NCI-H510A treated with DMSO at 0.1 percent for 48 hours (cell line): ENCODE measurements at regions not wholly inside any gene's neighbourhood (a gene's known extent, or its start where the extent isn't known, plus 50 kb on each side); places are given as distances from the start of the nearest gene placed in this dataset.

ENCODE experiments used
- DNase-seq: peaks from one replicate; lab custom pipeline; 2025; lab: John Stamatoyannopoulos, UW

- DNase-seq, result no peak
Measured at GRCh38 chr5:2696156-2696807, 55.2 kb downstream of the IRX2 start.

GRCh38 chr5:2695200-2695891 is 56.1 kb downstream of the IRX2 start:
- DNase-seq, result no peak

DNA sequence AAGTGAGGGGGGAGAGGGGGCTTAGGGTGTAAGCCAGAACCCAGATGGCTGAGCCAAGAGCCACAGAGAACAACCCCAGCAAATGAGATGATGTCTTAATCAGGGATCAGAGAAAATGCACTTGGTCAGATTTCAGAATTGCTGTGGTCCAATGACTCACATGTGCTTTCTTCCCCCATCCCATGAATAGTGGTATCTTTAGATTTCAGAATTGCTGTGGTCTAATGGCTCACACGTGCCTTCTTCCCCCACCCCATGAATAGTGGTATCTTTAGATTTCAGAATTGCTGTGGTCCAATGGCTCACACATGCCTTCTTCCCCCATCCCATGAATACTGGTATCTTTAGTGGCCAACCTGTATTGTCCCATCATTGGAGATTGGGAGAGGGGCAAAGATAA is 59.9 kb downstream of the IRX2 start:
- DNase-seq, result no peak

DNA sequence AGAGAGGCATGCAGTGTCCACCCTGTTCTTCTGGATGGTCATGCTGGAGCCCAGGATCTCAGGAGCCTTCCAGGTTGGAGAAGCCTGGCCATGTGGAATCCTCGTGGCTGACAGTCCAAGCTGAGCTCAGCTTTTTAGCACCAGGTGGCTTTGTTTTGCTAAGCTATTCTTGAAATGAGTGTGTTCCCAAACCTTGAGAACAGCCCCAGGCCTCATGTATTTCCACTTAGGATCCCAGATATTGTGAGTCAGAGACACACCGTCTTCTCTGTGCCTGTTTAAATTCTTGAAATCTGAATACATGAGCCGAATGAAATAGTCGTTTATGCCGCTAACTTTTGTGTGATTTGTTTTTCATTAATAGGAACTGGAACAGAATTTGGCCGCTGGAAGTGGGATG is 61.2 kb downstream of the IRX2 start:
- no peak for DNase-seq

GRCh38 chr5:2688586-2688985 is 62.9 kb downstream of the IRX2 start:
- no peak for DNase-seq

DNA sequence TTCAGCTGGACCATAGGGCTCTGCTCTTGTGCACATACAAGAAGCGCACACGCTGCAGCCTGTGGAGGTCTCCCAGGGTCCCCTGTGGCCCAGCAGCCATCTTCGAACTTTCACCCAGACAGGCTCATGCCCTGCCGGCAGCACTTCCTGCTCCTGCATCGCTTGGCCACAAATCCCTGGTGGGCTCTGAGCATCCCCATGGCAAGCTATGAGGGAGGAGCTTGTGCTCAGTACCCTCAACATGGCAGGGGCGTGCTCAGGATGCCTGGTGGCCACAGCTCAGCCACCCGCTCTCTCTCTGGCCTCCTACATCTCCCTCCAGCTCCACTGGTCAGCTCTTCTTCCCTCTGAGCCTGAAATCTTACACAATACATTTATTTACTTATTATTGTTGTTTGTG is 63.7 kb downstream of the IRX2 start:
- no peak for DNase-seq

DNA sequence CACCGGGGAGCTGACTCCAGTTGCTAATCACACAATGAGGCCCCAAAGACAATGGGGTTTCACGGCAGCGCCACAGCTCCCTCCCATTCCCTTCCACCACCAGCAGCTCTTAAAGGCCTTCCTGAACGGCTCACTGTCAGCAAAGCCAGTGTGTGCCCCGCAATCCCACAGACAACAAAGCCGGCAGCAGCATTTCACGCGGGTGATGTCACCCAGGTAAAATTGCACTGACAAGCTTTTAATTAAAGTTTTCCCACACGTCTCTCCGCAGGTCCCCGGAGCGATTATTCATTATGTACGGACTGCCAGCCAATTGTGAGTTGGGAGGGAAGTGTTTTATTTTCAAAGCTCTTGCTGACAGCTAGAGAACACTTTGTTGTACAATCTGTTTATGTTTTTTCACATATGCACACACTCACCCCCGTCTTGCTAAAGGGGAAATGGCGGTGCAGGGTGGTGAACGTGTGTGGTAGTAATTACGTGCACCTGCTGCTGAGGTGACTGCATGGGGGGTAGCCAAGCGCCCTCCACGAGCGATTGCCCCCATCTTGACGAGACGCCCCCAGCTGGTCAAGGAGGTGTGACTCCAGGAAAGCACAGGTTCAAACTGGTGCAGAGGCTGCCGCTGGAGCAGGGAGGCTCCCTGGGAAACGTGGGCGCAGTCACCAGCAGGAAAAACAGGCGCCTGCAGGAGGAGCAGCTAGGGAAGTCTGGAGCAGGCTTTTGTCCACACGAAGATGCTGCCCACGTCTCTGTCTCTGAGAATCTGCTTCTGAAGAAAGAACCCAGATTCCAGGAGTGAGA is 65.0 kb downstream of the IRX2 start:
- no peak for DNase-seq

DNA sequence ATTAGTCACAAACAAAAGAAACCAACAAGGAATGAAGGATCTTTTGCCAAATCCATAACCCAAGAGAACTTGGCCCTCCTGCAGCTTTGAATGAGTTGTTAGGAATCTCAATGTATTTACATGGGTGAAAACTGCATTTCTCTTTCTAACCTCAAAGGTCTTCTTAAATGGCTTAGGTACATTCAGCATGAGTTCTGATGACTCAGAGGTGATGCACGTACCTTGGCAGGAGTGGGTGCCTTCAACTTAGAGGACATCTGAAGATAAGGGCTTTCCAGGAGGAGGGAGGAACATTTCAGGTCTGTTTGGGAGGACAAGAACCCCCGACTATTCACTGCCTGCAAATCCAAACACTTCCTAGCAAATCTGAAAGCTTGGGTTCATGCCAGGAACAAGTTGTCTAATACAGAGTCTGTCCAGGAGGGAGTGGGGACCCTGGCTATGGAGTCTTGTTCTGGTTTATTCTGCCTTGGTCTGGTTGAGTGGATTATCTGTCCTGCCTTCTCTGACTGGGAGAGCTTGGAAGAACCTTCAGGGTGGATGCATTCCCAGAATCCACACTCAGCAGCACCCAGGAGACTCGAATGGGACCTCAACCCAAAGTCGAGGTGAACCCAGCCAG is 65.7 kb downstream of the IRX2 start:
- no peak for DNase-seq

GRCh38 chr5:2684606-2685005 is 66.9 kb downstream of the IRX2 start:
- DNase-seq, result no peak

DNA sequence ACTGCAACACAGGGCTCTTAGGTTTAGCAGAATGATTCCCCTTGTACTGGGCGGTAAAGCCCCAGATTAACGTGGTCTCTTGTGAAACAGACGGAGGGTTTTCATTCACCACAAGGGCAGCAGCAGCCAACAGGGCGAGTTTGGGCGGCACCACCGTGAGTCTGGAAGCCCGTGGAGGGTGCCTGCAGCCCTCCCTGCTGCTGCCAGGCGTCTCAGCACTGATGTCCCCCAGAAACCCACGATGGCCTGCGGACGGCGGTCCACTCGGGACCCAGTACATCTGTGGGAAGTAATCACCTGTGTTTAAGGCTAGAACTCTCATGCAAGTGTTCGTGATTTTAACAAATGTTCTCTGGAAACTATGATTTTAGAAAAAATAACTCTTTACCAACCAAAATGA is 67.8 kb downstream of the IRX2 start:
- no peak for DNase-seq

DNA sequence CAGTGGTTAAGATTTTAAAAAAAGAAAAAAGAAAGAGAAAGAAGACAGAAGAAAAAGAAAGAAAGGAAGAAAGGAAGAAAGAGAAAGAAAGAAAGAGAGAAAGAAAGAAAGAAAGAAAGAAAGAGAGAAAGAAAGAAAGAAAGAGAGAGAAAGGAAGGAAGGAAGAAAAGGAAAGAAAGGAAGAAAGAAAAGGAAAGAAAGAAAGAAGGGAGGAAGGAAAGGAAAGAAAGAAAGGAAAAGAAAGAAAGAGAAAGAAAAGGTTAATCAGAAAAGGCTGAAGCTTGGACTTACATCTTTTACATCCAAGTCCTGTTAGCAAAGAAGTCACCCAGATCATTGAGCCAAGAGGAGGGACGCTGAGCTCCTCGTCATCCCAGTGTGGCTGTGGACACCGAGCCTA is 70.0 kb downstream of the IRX2 start:
- no peak for DNase-seq

GRCh38 chr5:2680979-2681378 is 70.5 kb downstream of the IRX2 start:
- DNase-seq, result no peak

DNA sequence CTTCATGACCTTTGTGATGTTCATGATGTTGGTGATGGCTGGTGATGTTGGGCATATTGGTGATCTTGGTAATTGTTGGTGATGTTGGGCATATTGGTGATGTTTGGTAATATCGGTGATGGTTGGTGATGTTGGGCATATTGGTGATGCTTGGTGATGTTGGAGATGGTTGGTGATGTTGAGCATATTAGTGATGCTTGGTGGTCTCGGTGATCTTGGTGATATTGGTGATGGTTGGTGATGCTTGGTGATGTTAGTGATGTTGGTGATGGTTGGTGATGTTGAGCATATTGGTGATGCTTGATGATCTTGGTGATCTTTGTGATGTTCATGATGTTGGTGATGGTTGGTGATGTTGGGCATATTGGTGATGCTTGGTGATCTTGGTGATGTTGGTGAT is 73.8 kb downstream of the IRX2 start:
- DNase-seq, result no peak

DNA sequence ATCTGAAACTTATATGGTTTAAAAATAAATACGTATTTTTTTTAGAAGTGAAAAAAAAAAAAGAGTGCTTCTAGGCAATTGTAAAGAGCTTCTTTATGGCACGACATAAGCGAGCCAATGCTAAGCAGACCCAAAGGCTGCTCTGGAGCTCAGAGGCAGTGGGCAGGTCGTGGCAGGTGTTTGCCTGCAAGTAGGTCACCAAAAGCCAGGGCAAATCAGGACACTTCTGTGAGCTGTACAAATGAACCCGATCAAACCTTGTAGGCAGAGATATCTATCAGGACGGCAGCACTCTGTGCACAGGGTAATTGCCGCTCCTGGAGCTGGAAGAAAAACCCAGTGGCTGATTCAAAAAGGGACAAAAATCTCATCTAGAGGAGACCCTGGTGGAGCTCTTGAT is 75.9 kb downstream of the IRX2 start:
- no peak for DNase-seq

DNA sequence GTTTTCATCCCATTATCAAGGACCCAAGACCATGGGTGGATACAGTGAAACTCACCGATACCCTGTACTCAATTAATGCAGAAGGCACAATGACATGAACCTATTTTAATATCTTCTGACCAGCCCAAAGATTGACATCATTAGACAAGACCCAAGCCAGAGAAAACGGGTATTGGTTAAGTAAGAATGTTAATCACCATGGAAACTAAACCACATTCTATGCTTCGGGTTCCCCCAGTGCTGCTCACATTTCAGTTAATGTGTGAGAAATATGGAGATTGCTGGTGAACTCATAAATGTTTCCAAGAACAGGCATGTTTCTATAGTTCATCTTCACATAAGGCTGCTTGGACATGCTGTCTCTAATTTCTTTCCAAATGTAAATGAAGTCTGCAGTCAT is 77.0 kb downstream of the IRX2 start:
- DNase-seq, result no peak

DNA sequence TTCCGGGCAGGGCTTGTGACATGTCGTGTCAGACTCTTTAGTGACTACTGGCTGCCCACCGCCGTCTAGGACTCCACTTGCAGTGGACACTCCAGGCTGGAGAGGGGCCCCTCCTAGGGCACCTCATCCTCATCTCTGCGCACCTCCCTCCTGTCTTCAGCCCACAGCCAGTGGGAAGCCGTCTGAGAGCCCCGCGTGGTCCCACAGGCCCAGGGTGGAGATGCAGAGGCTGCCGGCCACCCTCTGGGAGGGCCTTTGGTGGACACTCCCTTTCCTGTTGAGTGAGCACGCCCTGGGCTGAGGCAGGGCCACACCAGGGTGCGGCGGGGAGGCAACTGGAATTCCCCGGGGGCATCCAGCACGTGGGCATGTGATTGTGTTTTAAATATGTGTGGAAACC is 80.5 kb downstream of the IRX2 start:
- no peak for DNase-seq

DNA sequence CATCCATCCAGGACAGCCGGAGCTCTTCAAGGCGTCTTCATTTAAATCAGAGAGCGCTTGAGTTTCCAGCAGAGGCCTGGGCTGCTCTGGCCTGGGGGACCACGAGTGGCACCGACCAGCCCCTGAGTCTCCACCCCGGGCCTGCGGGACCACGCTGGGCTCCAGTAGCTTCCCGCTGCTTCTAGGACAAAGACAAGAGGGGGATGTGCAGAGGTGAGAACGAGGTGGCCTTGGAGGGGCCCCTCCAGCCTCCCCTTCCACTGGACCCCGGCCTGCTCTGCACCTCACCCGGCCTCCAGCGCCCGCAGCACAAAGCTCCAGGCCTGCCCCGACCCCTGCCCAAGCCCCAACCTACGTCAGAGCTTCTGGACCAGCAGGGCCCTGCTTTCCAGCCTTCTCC is 81.6 kb downstream of the IRX2 start:
- DNase-seq, result no peak

DNA sequence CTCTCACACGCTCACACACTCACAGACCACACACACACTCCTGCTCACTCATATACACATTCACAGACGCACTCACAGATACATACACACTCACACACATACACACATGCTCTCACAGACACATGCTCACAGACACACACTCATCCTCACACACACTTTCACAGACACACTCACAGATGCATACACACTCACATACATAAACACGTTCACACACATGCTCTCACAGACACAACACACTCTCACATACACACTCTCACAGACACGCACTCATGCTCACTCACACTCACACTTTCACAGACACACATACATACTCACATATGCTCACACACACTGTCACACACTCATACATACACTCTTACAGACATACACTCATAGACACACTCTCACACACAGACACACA is 82.2 kb downstream of the IRX2 start:
- DNase-seq, result no peak

GRCh38 chr5:2666081-2666480 is 85.4 kb downstream of the IRX2 start:
- no peak for DNase-seq

GRCh38 chr5:2663489-2663888 is 88.0 kb downstream of the IRX2 start:
- no peak for DNase-seq

DNA sequence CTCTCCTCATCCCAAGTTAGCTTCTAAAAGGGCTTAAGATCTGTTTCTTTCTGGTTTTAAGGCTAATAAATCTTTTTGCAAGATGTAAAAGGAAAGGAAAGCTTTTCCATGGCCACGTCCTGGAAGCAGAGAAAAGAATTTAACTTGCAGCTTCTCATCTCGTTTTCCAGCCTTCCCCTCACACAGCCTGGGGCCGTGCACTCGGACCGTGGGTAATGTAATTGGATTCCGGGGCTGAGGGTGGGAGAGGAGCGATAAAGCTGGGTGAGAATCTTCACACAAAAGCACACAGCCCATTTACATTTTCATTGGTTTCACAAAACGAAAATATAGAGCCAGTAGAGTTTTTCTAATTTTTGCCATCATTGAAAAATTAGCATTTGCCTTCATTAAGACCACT is 91.2 kb downstream of the IRX2 start:
- no peak for DNase-seq

- DNase-seq, result no peak
Measured at GRCh38 chr5:2658881-2659470, 92.5 kb downstream of the IRX2 start.
